ENCODE measurements at regions not wholly inside any gene's neighbourhood (a gene's known extent, or its start where the extent isn't known, plus 50 kb on each side); places are given as distances from the start of the nearest gene placed in this dataset.

DNA sequence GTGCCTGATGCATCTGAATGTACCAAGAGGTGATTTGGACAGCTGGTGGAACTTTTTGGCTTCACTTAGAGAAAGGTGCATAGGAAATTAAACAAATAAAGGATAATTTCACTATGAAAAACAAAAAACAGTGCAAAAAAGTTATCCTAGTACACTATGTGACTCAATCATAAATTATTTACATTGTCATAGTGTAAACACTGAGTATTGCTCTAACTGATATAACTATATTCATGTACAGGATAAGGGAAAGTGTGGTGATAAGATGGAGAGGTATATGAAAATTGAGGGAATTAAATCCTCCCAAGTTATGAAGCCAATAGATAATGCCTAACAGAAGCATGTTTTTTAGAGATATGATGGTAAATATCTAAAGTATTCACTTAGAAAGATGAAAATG, 50.2 kb upstream of the CPNE4 start:
- Histone ChIP-seq H3K27me3 (ENCODE audit: insufficient read depth, low read length) (no peaks in the 10 kb centered on the region), H3K9ac (ENCODE audit: low read depth, low read length) (no peak overlapping the region), H3K27ac (ENCODE audit: low read depth, low read length) (no peak overlapping the region), H3K36me3 (ENCODE audit: insufficient read depth, low read length) (no peaks in the 10 kb centered on the region), H3K4me3 (ENCODE audit: low read length) (no peak overlapping the region), H3K9me3 (ENCODE audit: insufficient read depth, low read depth, low read length) (no peaks in the 10 kb centered on the region), H3K4me1 (ENCODE audit: insufficient read depth, low read length) (peaks cover 19% of the 10 kb centered on the region)

DNA sequence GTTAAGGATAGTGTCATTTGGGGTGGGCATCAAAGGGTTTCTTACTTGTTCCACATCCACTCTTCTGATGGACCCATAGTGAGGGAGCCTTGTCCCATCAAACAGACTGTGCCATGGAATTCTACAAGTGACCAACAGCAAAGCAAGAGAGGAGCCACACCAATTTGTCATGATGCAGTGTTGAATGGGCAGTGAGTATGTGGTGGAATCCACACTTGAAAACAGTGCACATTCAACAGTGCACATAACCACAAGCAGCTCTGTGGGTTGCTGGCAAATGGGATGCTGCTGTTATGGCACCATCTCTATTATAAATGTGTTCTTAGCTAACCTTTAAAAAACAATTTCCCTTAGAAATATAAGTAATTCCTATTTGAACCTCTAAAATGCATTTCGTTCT, 52.5 kb upstream of the CPNE4 start:
- H3K9ac ChIP-seq (ENCODE audit: low read depth, low read length) = no peak overlapping the region
- no peaks in the 10 kb centered on the region for H3K36me3 ChIP-seq (ENCODE audit: insufficient read depth, low read length)
- WGBS = 100% methylated on average over 1 of the region's 1 CpG
- H3K27me3 ChIP-seq (ENCODE audit: insufficient read depth, low read length) = no peaks in the 10 kb centered on the region
- no peaks in the 10 kb centered on the region for H3K9me3 ChIP-seq (ENCODE audit: insufficient read depth, low read depth, low read length)
- H3K4me1 ChIP-seq (ENCODE audit: insufficient read depth, low read length) = peaks cover 19% of the 10 kb centered on the region
- no peak overlapping the region for H3K27ac ChIP-seq (ENCODE audit: low read depth, low read length)
- H3K4me3 ChIP-seq (ENCODE audit: low read length) = no peak overlapping the region

DNA sequence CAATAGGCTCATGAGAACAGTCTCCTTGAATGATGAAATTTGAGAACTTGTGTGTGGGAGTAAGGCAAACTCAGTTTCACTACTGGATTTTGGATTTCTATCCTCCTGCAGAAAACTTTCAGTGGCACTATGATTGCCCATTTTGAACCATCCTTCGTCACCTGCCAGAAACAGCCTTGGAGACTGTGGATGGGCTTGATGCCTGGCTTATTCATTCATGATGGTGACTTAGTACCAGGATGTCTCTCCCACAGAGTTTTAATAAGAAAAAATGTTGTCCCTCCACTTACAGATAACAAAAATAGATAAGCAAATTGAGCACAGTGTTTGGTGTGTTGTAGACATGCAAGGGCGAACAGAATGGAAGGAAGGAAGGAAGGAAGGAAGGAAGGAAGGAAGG, 53.5 kb upstream of the CPNE4 start:
- H3K9ac ChIP-seq (ENCODE audit: low read depth, low read length) = no peak overlapping the region
- H3K9me3 ChIP-seq (ENCODE audit: insufficient read depth, low read depth, low read length) = no peaks in the 10 kb centered on the region
- no peak overlapping the region for H3K27ac ChIP-seq (ENCODE audit: low read depth, low read length)
- no peak overlapping the region for H3K4me3 ChIP-seq (ENCODE audit: low read length)
- WGBS = 100% methylated on average over 1 of the region's 2 CpGs
- no peaks in the 10 kb centered on the region for H3K27me3 ChIP-seq (ENCODE audit: insufficient read depth, low read length)
- peaks cover 14% of the 10 kb centered on the region for H3K4me1 ChIP-seq (ENCODE audit: insufficient read depth, low read length)
- H3K36me3 ChIP-seq (ENCODE audit: insufficient read depth, low read length) = no peaks in the 10 kb centered on the region

DNA sequence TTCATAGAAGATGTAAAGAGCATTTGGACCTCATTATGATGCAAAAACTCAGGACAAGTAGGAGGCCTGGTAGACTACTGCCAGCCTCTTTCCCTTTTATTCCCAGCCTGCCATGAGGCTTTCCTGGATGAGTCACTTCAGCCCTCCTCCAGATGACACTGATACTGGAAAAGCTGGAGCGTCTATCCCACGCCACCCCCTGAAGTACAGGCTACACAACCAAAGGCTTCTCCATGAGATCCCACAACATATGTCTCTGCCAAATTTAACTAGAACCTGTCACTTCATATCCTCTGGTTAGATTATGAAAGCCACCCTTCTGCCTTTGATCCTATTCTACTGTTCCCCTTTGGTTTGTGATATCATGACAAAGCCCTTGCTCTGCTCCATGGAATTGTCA, 56.1 kb upstream of the CPNE4 start:
- Histone ChIP-seq H3K9me3 (ENCODE audit: insufficient read depth, low read depth, low read length) (no peaks in the 10 kb centered on the region), H3K4me3 (ENCODE audit: low read length) (no peak overlapping the region), H3K36me3 (ENCODE audit: insufficient read depth, low read length) (no peaks in the 10 kb centered on the region), H3K27me3 (ENCODE audit: insufficient read depth, low read length) (no peaks in the 10 kb centered on the region), H3K4me1 (ENCODE audit: insufficient read depth, low read length) (no peaks in the 10 kb centered on the region), H3K9ac (ENCODE audit: low read depth, low read length) (no peak overlapping the region), H3K27ac (ENCODE audit: low read depth, low read length) (no peak overlapping the region)
- WGBS = 69% methylated on average over 2 of the region's 2 CpGs

DNA sequence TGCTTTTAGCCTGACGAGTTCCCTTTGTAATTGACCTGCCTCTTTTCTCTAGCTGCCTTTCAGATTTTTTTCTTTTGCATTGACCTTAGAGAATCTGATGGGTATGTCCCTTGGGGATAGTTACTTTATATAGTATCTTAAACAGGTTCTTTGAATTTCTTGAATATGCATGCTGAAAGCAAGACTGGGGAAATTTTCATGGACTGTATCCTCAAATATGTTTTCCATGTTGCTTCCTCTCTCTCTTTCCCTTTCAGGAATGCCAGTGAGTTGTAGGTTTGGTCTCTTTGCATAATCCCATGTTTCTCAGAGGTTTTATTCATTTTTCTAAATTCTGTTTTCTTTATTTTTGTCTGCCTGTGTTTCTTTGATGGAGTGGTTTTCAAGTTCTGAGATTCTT, 81.8 kb upstream of the CPNE4 start:
- Histone ChIP-seq H3K36me3 (ENCODE audit: insufficient read depth, low read length) (no peaks in the 10 kb centered on the region), H3K4me1 (ENCODE audit: insufficient read depth, low read length) (no peaks in the 10 kb centered on the region), H3K9ac (ENCODE audit: low read depth, low read length) (no peak overlapping the region), H3K27me3 (ENCODE audit: insufficient read depth, low read length) (no peaks in the 10 kb centered on the region), H3K9me3 (ENCODE audit: insufficient read depth, low read depth, low read length) (no peaks in the 10 kb centered on the region), H3K4me3 (ENCODE audit: low read length) (no peak overlapping the region), H3K27ac (ENCODE audit: low read depth, low read length) (no peak overlapping the region)
- WGBS = 75% methylated on average over 1 of the region's 1 CpG

DNA sequence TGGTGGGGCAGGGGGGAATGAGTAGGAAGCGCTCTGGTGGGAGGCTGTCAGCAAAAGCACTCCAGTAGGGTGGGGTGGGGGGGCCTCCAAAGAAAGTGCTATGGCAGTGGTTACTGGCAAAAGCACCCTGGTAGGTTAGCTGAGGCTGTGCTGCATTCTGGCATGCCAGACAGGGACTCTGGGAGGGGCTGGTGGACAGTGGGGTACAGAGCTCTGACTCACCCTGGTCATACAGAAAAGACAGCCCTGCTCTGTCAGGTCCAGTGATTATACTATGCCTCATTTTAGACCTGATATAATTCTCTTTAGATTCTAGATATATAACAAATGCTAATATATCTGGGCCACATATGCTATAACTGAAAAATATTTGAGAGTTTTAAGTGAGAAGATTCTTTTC, 82.8 kb upstream of the CPNE4 start:
- no peaks in the 10 kb centered on the region for H3K4me1 ChIP-seq (ENCODE audit: insufficient read depth, low read length)
- H3K36me3 ChIP-seq (ENCODE audit: insufficient read depth, low read length) = no peaks in the 10 kb centered on the region
- no peaks in the 10 kb centered on the region for H3K27me3 ChIP-seq (ENCODE audit: insufficient read depth, low read length)
- H3K9ac ChIP-seq (ENCODE audit: low read depth, low read length) = no peak overlapping the region
- no peaks in the 10 kb centered on the region for H3K9me3 ChIP-seq (ENCODE audit: insufficient read depth, low read depth, low read length)
- no peak overlapping the region for H3K27ac ChIP-seq (ENCODE audit: low read depth, low read length)
- no peak overlapping the region for H3K4me3 ChIP-seq (ENCODE audit: low read length)
- WGBS = 97% methylated on average over 1 of the region's 1 CpG

DNA sequence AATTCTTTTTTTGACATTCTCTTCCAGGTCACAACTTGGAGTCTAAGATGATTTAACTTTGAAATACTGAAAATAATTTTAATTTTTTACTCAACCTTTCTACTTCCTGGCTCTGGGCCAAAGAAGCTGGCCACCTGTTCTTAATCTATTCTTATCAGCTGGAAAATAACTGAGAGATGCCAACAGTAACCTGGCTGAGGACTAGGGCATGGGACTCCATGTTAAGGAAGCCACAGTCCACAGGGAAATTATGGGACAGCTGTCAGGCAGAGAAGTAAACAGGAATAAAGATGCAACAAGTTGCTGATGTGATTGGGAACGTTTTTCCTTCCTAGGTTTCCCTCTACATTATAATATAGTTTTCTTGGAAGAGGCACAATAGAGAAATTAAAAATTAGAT, 84.7 kb upstream of the CPNE4 start:
- WGBS = no CpG with 5 or more reads among the region's 1 CpG

DNA sequence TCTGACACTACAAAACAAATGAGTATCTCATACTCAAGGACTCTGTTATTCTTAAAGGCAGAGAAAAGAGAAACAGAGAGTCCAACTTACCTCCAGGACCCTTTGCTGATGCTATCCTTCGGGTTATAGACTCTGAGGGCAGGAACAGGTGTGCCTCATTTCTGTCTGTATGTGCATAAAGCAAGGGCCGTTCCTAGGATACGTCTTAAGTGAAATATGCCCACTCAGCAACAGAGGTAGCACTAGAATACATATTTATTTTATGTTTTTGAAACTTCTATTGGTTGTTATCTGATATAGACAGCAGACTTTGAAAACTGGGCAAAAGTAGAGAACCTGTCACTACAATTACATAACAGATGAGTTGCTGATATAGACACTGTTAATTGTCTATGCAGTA, 89.3 kb upstream of the CPNE4 start:
- Histone ChIP-seq H3K4me1 (ENCODE audit: insufficient read depth, low read length) (no peaks in the 10 kb centered on the region), H3K27ac (ENCODE audit: low read depth, low read length) (no peak overlapping the region), H3K36me3 (ENCODE audit: insufficient read depth, low read length) (no peaks in the 10 kb centered on the region), H3K27me3 (ENCODE audit: insufficient read depth, low read length) (no peaks in the 10 kb centered on the region), H3K9ac (ENCODE audit: low read depth, low read length) (no peak overlapping the region), H3K4me3 (ENCODE audit: low read length) (no peak overlapping the region), H3K9me3 (ENCODE audit: insufficient read depth, low read depth, low read length) (no peaks in the 10 kb centered on the region)
- WGBS = 97% methylated on average over 3 of the region's 3 CpGs

More for the DNA sequence above, 84.7 kb upstream of the CPNE4 start:
- Histone ChIP-seq H3K36me3 (ENCODE audit: insufficient read depth, low read length) (no peaks in the 10 kb centered on the region), H3K9ac (ENCODE audit: low read depth, low read length) (no peak overlapping the region), H3K4me3 (ENCODE audit: low read length) (no peak overlapping the region), H3K4me1 (ENCODE audit: insufficient read depth, low read length) (no peaks in the 10 kb centered on the region), H3K9me3 (ENCODE audit: insufficient read depth, low read depth, low read length) (no peaks in the 10 kb centered on the region), H3K27ac (ENCODE audit: low read depth, low read length) (no peak overlapping the region), H3K27me3 (ENCODE audit: insufficient read depth, low read length) (no peaks in the 10 kb centered on the region)

DNA sequence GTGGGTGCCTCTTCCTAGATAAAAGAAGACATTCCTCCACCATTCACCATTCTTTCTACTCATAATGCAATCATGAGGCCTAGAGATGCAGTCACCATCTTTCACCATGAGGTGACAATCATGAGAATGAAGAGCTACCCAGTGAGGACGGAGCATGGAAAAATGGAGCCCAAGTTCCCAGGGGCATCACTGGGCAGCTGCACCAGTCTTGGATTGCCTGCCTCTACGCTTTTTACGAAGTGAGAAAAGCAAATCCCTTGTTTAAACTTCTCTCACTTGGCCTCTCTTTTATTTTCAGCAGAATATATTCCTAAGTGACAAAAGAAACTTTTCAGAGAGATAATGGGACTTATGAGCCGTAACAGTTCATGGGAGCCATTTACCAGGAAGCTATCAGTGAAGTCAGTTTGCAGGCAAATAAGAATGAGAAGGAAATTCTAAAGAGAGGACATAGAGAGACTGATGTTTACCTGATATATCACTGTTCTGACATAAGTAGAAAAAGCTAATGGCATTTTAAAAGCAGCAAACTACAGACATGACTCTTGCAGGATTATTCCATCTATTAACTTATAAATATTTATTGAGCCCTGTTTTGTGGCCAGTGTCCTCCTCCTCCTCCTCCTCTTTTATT, 90.0 kb upstream of the CPNE4 start:
- 91% methylated on average over 4 of the region's 4 CpGs for WGBS
- H3K27ac ChIP-seq (ENCODE audit: low read depth, low read length) = no peak overlapping the region
- no peak overlapping the region for H3K4me3 ChIP-seq (ENCODE audit: low read length)
- no peaks in the 10 kb centered on the region for H3K4me1 ChIP-seq (ENCODE audit: insufficient read depth, low read length)
- no peaks in the 10 kb centered on the region for H3K9me3 ChIP-seq (ENCODE audit: insufficient read depth, low read depth, low read length)
- no peak overlapping the region for H3K9ac ChIP-seq (ENCODE audit: low read depth, low read length)
- H3K27me3 ChIP-seq (ENCODE audit: insufficient read depth, low read length) = no peaks in the 10 kb centered on the region
- no peaks in the 10 kb centered on the region for H3K36me3 ChIP-seq (ENCODE audit: insufficient read depth, low read length)

DNA sequence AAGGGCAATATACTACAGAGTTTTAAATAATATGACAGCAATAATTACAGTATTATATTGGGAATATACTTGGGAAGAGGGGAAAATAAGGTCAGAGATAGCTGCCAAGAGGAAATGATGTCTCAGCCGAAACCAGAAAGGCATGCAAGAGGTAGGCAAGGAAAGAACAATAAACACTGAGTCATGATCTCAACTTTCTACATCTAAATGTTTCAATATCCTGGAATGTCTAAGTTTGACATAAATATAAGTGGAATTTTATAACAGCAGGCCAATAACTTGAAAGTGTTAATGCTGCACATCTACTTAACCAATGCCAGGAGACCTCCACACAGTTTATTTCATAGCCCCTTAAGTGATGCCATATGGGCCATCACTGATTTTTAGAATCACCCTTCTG, 99.8 kb upstream of the CPNE4 start:
- H3K27ac ChIP-seq (ENCODE audit: low read depth, low read length) = no peak overlapping the region
- H3K9me3 ChIP-seq (ENCODE audit: insufficient read depth, low read depth, low read length) = no peaks in the 10 kb centered on the region
- H3K27me3 ChIP-seq (ENCODE audit: insufficient read depth, low read length) = no peaks in the 10 kb centered on the region
- H3K4me3 ChIP-seq (ENCODE audit: low read length) = no peak overlapping the region
- H3K4me1 ChIP-seq (ENCODE audit: insufficient read depth, low read length) = peaks cover 33% of the 10 kb centered on the region
- 100% methylated on average over 1 of the region's 1 CpG for WGBS
- H3K9ac ChIP-seq (ENCODE audit: low read depth, low read length) = no peak overlapping the region
- no peaks in the 10 kb centered on the region for H3K36me3 ChIP-seq (ENCODE audit: insufficient read depth, low read length)

DNA sequence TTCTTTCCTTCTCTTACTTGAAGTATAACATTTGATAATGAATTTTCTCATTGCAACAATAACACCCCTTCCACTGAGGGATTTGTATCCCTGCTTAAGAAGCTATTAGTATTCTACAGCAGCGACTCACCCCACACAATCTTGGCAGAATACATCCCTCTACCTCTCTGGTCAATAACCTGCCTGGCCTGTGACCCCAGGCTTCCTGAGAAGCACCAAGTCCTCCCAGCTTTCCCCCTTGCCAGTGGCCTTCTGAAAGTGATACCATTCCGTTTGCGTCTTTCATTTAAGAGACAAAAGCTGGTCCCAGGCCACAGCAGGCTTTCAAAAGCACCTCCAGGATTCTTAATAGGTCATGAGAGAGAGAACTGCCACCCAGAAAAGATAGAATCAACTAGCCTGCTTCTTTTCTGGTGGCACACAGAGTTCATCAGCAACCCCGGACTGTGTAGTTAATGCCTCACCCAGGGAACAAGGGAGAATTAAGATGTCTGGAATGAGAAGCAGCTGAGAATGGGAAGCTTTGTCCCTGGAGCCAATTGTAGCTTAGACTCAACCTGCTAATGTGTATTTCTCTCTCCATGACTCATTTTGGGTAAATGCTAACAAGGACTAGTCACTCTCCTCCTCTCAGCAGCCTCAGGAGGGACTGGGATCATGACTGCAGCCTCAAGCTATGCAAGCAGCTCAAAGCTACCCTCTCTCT, 101.0 kb upstream of the CPNE4 start:
- peak overlapping the region; percentile 46; the same call in 1 of the 2 replicates for H3K9ac ChIP-seq (ENCODE audit: low read depth, low read length)
- H3K27me3 ChIP-seq (ENCODE audit: insufficient read depth, low read length) = no peaks in the 10 kb centered on the region
- 23% methylated on average over 4 of the region's 4 CpGs for WGBS
- no peaks in the 10 kb centered on the region for H3K9me3 ChIP-seq (ENCODE audit: insufficient read depth, low read depth, low read length)
- peaks cover 27% of the 10 kb centered on the region for H3K4me1 ChIP-seq (ENCODE audit: insufficient read depth, low read length)
- H3K36me3 ChIP-seq (ENCODE audit: insufficient read depth, low read length) = no peaks in the 10 kb centered on the region
- peak overlapping the region; percentile 65 for H3K27ac ChIP-seq (ENCODE audit: low read depth, low read length)
- peak overlapping the region; percentile 52; the same call in 1 of the 2 replicates for H3K4me3 ChIP-seq (ENCODE audit: low read length)

Measured in HUES64 (cell line).